H9 (cell line): ENCODE measurements at regions not wholly inside any gene's neighbourhood (a gene's known extent, or its start where the extent isn't known, plus 50 kb on each side); places are given as distances from the start of the nearest gene placed in this dataset.
"Not testable (repeated sequence)": the region's sequence is repeated elsewhere in the genome, so short reads cannot be mapped to it uniquely, and the experiment has no call there.

Source experiments
- DNase-seq: peaks from one replicate; pipeline ENCODE4 v3.0.0-alpha.2; 2017
- H2AFZ ChIP-seq: one replicate; pipeline ENCODE4 v1.6.1; 2013; ENCODE audit warnings: mild to moderate bottlenecking, low read length, control low read depth, moderate library complexity
- H2AK5ac ChIP-seq: 2 replicates; pipeline ENCODE4 v1.6.1; 2013; ENCODE audit warnings: low read length, control low read depth, mixed read lengths; ENCODE audit not compliant: insufficient read length
- H2BK120ac ChIP-seq: one replicate; pipeline ENCODE4 v1.6.1; 2013; ENCODE audit warnings: low read depth, mild to moderate bottlenecking, low read length, control low read depth, inconsistent platforms; ENCODE audit not compliant: poor library complexity, severe bottlenecking
- H2BK12ac ChIP-seq: 2 replicates; pipeline ENCODE4 v1.6.1; 2013; ENCODE audit warnings: low read length, control low read depth, mixed read lengths, low read depth; ENCODE audit not compliant: insufficient read length
- H2BK15ac ChIP-seq: 2 replicates; pipeline ENCODE4 v1.6.1; 2013; ENCODE audit warnings: low read depth, low read length, control low read depth
- H2BK20ac ChIP-seq: one replicate; pipeline ENCODE4 v1.6.1; 2013; ENCODE audit warnings: low read depth, mild to moderate bottlenecking, low read length, control low read depth, inconsistent platforms; ENCODE audit not compliant: poor library complexity, severe bottlenecking
- H2BK5ac ChIP-seq: 2 replicates; pipeline ENCODE4 v1.6.1; 2013; ENCODE audit warnings: low read length, control low read depth, mixed read lengths; ENCODE audit not compliant: insufficient read length
- H3K14ac ChIP-seq: 2 replicates; pipeline ENCODE4 v1.6.1; 2013; ENCODE audit warnings: low read length, control low read depth; ENCODE audit not compliant: insufficient read depth
- H3K18ac ChIP-seq: 2 replicates; pipeline ENCODE4 v1.6.1; 2013; ENCODE audit warnings: low read depth, mild to moderate bottlenecking, mixed read lengths, low read length, control low read depth; ENCODE audit not compliant: insufficient read length
- H3K23ac ChIP-seq: 2 replicates; pipeline ENCODE4 v1.6.1; 2013; ENCODE audit warnings: low read length, control low read depth, mixed read lengths, low read depth; ENCODE audit not compliant: insufficient read length
- H3K23me2 ChIP-seq: 2 replicates; pipeline ENCODE4 v1.6.1; 2013; ENCODE audit warnings: low read depth, mild to moderate bottlenecking, mixed read lengths, low read length, control low read depth; ENCODE audit not compliant: insufficient read length, poor library complexity, severe bottlenecking
- H3K27ac ChIP-seq: 2 replicates; pipeline ENCODE4 v1.5.1; 2013; ENCODE audit warnings: low read length, control low read depth, mixed read lengths, low read depth; ENCODE audit not compliant: insufficient read length
- H3K27me3 ChIP-seq: 2 replicates; pipeline ENCODE4 v1.6.1; 2013; ENCODE audit warnings: low read length, control low read depth, inconsistent platforms; ENCODE audit not compliant: insufficient read depth
- H3K4ac ChIP-seq: 2 replicates; pipeline ENCODE4 v1.6.1; 2013; ENCODE audit warnings: low read depth, mild to moderate bottlenecking, control low read depth, inconsistent platforms, low read length, moderate library complexity
- H3K4me1 ChIP-seq: 2 replicates; pipeline ENCODE4 v1.6.1; 2013; ENCODE audit warnings: low read length, control low read depth, inconsistent platforms; ENCODE audit not compliant: insufficient read depth
- H3K4me2 ChIP-seq: 2 replicates; pipeline ENCODE4 v1.6.1; 2013; ENCODE audit warnings: low read length, control low read depth, mixed read lengths; ENCODE audit not compliant: insufficient read length, insufficient read depth
- H3K56ac ChIP-seq: 2 replicates; pipeline ENCODE4 v1.6.1; 2013; ENCODE audit warnings: low read depth, mild to moderate bottlenecking, mixed read lengths, low read length, control low read depth; ENCODE audit not compliant: insufficient read length
- H3K79me1 ChIP-seq: 2 replicates; pipeline ENCODE4 v1.6.1; 2013; ENCODE audit warnings: low read depth, mild to moderate bottlenecking, moderate library complexity, low read length, control low read depth, inconsistent platforms; ENCODE audit not compliant: insufficient read depth, poor library complexity, severe bottlenecking
- H3K79me2 ChIP-seq: 2 replicates; pipeline ENCODE4 v1.6.1; 2013; ENCODE audit warnings: low read length, control low read depth, inconsistent platforms; ENCODE audit not compliant: insufficient read depth
- H3K9ac ChIP-seq: 2 replicates; pipeline ENCODE4 v1.6.1; 2013; ENCODE audit warnings: low read length, control low read depth, mixed read lengths; ENCODE audit not compliant: insufficient read length; ENCODE audit errors: extremely low read depth
- H3K9me3 ChIP-seq: one replicate; pipeline ENCODE4 v1.6.1; 2013; ENCODE audit warnings: low read depth, low read length, inconsistent platforms; ENCODE audit not compliant: control insufficient read depth
- H3T11ph ChIP-seq: one replicate; pipeline ENCODE4 v1.6.1; 2013; ENCODE audit warnings: mild to moderate bottlenecking, low read length, control low read depth, inconsistent platforms
- H4K20me1 ChIP-seq: one replicate; pipeline ENCODE4 v1.6.1; 2013; ENCODE audit not compliant: control insufficient read depth, insufficient read length, insufficient read depth
- H4K5ac ChIP-seq: 2 replicates; pipeline ENCODE4 v1.6.1; 2013; ENCODE audit warnings: low read depth, mild to moderate bottlenecking, mixed read lengths, low read length, control low read depth; ENCODE audit not compliant: insufficient read length
- H4K8ac ChIP-seq: replicated peaks from 2 replicates; pipeline ENCODE4 v1.6.1; 2013; ENCODE audit warnings: low read length, control low read depth, mixed read lengths, low read depth; ENCODE audit not compliant: insufficient read length
- H4K91ac ChIP-seq: 2 replicates; pipeline ENCODE4 v1.6.1; 2013; ENCODE audit warnings: low read depth, mild to moderate bottlenecking, moderate library complexity, mixed read lengths, low read length, control low read depth; ENCODE audit not compliant: insufficient read length
- H3K27ac Mint-ChIP-seq, 3 experiments: 2 replicates in 2 of 3; 3 replicates in 1 of 3; pipeline ENCODE4 v1.8.0; 2020 to 2021; ENCODE audit warnings: mixed read lengths in 3 of 3, mild to moderate bottlenecking in 1 of 3, moderate library complexity in 1 of 3
- H3K27me3 Mint-ChIP-seq: 2 replicates; pipeline ENCODE4 v1.8.0; 2021; ENCODE audit warnings: low read depth, mild to moderate bottlenecking, moderate library complexity, mixed read lengths
- H3K36me3 Mint-ChIP-seq, 3 experiments: 2 replicates in 2 of 3; 3 replicates in 1 of 3; pipeline ENCODE4 v1.8.0; 2020 to 2021; ENCODE audit warnings: low read depth in 3 of 3, mixed read lengths in 3 of 3; ENCODE audit not compliant: insufficient read depth in 1 of 3
- H3K4me1 Mint-ChIP-seq, 2 experiments: 2 replicates each; pipeline ENCODE4 v1.8.0; 2020; ENCODE audit warnings: mixed read lengths in 2 of 2
- H3K4me3 Mint-ChIP-seq, 2 experiments: 2 replicates in 1 of 2; 3 replicates in 1 of 2; pipeline ENCODE4 v1.8.0; 2020 to 2021; ENCODE audit warnings: mild to moderate bottlenecking in 2 of 2, mixed read lengths in 2 of 2, moderate library complexity in 1 of 2
- H3K9me3 Mint-ChIP-seq, 2 experiments: 2 replicates in 1 of 2; 3 replicates in 1 of 2; pipeline ENCODE4 v1.8.0; 2020; ENCODE audit warnings: mild to moderate bottlenecking in 2 of 2, mixed read lengths in 2 of 2, moderate library complexity in 1 of 2
- WGBS: extraction: QIAGEN DNeasy Blood & Tissue Kit; methylation state at CpG from one replicate; pipeline ENCODE4 v1.1.7; 2013; ENCODE audit warnings: missing lambda C conversion rate, low lambda C conversion rate, mixed read lengths; ENCODE audit not compliant: insufficient read length; ENCODE audit errors: extremely low coverage; 5-methylcytosine and 5-hydroxymethylcytosine counted together

DNA sequence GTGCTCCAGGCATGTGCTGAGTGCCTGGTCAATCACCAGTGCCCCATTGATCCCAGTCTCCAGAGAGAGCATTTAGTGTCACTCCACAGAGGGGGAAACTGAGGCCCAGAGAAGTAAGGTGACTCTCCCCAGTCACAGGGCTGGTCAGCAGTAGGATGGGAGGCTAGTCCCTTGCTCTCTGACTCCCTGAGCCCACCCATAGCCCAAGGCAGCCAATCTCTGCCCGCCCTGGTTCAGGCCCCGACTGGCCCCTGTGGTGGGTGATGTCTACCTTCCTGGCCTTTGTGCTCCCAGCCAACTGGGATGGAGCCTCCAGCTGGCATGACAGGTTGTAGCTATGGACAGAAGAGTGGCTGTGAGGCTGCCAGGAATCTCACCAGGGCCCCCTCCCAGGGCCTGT, 99.1 kb downstream of the LIMS4 start:
- not testable (repeated sequence) for H3K9me3 ChIP-seq, H3K4me2 ChIP-seq, H2BK15ac ChIP-seq, H3K14ac ChIP-seq, H3K4me1 Mint-ChIP-seq, H3K23ac ChIP-seq, H3K18ac ChIP-seq, H4K5ac ChIP-seq, H3T11ph ChIP-seq, H3K9me3 Mint-ChIP-seq, H2BK12ac ChIP-seq, H4K20me1 ChIP-seq, H2BK120ac ChIP-seq, H2BK5ac ChIP-seq, H2AFZ ChIP-seq, H2AK5ac ChIP-seq, H3K56ac ChIP-seq, H3K79me2 ChIP-seq, H4K8ac ChIP-seq, H3K27ac ChIP-seq, H3K23me2 ChIP-seq, H3K4ac ChIP-seq, H2BK20ac ChIP-seq, H3K4me1 ChIP-seq, H3K36me3 Mint-ChIP-seq, H4K91ac ChIP-seq, H3K27me3 ChIP-seq, H3K27ac Mint-ChIP-seq, H3K4me3 Mint-ChIP-seq, H3K9ac ChIP-seq, H3K27me3 Mint-ChIP-seq, H3K79me1 ChIP-seq, DNase-seq
- no CpG with 5 or more reads among the region's 2 CpGs for WGBS

DNA sequence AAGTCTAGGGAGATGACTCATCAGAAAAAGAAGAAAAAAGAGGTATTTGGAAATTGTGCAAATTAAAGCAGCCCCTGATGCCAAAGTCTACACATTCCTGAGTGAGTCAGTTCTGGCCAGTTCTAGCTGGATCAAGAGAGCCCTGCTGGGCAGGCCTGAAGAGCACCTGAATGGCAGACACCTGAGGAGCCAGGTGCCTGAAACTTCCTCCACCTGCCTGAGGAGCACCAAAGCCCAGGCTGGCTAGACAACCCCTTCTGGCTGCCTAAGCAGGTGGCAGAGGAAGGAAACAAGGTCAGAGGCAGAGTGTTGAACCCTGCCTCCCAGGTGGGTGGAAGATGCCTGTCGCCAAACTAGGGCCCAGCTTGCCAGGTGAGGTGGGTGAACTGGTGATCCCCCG, 101.0 kb downstream of the LIMS4 start:
- not testable (repeated sequence) for H3K4me1 ChIP-seq, H3K4me1 Mint-ChIP-seq, H4K8ac ChIP-seq, H3K18ac ChIP-seq, H3K79me1 ChIP-seq, H3K23ac ChIP-seq, H3K9ac ChIP-seq, H3K4ac ChIP-seq, H4K5ac ChIP-seq, H3K4me2 ChIP-seq, H2AFZ ChIP-seq, H3K27ac Mint-ChIP-seq, H3K27ac ChIP-seq, H2AK5ac ChIP-seq, H4K20me1 ChIP-seq, H3K27me3 ChIP-seq, H4K91ac ChIP-seq, H2BK120ac ChIP-seq, H3K36me3 Mint-ChIP-seq, H3K27me3 Mint-ChIP-seq, H3K14ac ChIP-seq, H3T11ph ChIP-seq, H3K23me2 ChIP-seq, H3K56ac ChIP-seq, DNase-seq, H2BK12ac ChIP-seq, H3K9me3 ChIP-seq, H3K4me3 Mint-ChIP-seq, H2BK5ac ChIP-seq, H2BK20ac ChIP-seq, H3K79me2 ChIP-seq, H2BK15ac ChIP-seq, H3K9me3 Mint-ChIP-seq
- no CpG with 5 or more reads among the region's 2 CpGs for WGBS

GRCh38 chr2:110357616-110358015, 115.0 kb downstream of the LIMS4 start:
- H3K9me3 ChIP-seq, H2AFZ ChIP-seq, H3K27ac ChIP-seq, H3K79me2 ChIP-seq, H3K23ac ChIP-seq, H3K27me3 ChIP-seq, H3K56ac ChIP-seq, H3K14ac ChIP-seq, H3K4me1 ChIP-seq, H4K91ac ChIP-seq, DNase-seq, H3K9ac ChIP-seq, H3K27ac Mint-ChIP-seq, H3K18ac ChIP-seq, H2BK5ac ChIP-seq, H3K36me3 Mint-ChIP-seq, H3K4me3 Mint-ChIP-seq, H2BK120ac ChIP-seq, H3T11ph ChIP-seq, H2BK12ac ChIP-seq, H3K4me1 Mint-ChIP-seq, H3K9me3 Mint-ChIP-seq, H3K27me3 Mint-ChIP-seq, H2AK5ac ChIP-seq, H4K8ac ChIP-seq, H3K4ac ChIP-seq, H4K20me1 ChIP-seq, H4K5ac ChIP-seq, H3K4me2 ChIP-seq, H3K23me2 ChIP-seq, H2BK15ac ChIP-seq, H2BK20ac ChIP-seq, H3K79me1 ChIP-seq: not testable (repeated sequence)
- WGBS: no CpG with 5 or more reads among the region's 2 CpGs
